H1 (cell line): ENCODE measurements at regions not wholly inside any gene's neighbourhood (a gene's known extent, or its start where the extent isn't known, plus 50 kb on each side); places are given as distances from the start of the nearest gene placed in this dataset.

ENCODE experiments used
- ASH2L ChIP-seq: fragments of 200-600, 300-600 bp; sonication (generic); IDR thresholded peaks from one replicate; pipeline ENCODE4 v1.7.1; 2017; ENCODE audit warnings: low read length
- EP300 ChIP-seq, 2 experiments: IDR thresholded peaks; 1 replicate in 1 of 2; 2 replicates in 1 of 2; pipeline ENCODE4 v1.6.1; 2011 to 2012; ENCODE audit warnings: low read depth in 2 of 2, low read length in 2 of 2, mild to moderate bottlenecking in 2 of 2, borderline replicate concordance in 1 of 2, inconsistent platforms in 1 of 2, moderate library complexity in 1 of 2
- NRF1 ChIP-seq: IDR thresholded peaks from 2 replicates; pipeline ENCODE4 v1.6.1; 2011; ENCODE audit warnings: mild to moderate bottlenecking, low read depth, low read length, improper control_type of control experiment
- RBBP5 ChIP-seq: IDR thresholded peaks from 2 replicates; pipeline ENCODE4 v1.7.1; 2012; ENCODE audit warnings: low read depth, mild to moderate bottlenecking, inconsistent platforms, low read length, moderate library complexity, borderline replicate concordance
- SP4 ChIP-seq: IDR thresholded peaks from 2 replicates; pipeline ENCODE4 v1.6.1; 2012; ENCODE audit warnings: low read length, inconsistent platforms
- SUZ12 ChIP-seq: fragments of 200-600 bp; sonication (generic); IDR thresholded peaks from 2 replicates; pipeline ENCODE4 v1.6.1; 2012; ENCODE audit warnings: mild to moderate bottlenecking, inconsistent platforms, low read length, moderate library complexity, mixed read lengths
- USF2 ChIP-seq: IDR thresholded peaks from 2 replicates; pipeline ENCODE4 v1.6.1; 2011; ENCODE audit warnings: low read length, improper control_type of control experiment

DNA sequence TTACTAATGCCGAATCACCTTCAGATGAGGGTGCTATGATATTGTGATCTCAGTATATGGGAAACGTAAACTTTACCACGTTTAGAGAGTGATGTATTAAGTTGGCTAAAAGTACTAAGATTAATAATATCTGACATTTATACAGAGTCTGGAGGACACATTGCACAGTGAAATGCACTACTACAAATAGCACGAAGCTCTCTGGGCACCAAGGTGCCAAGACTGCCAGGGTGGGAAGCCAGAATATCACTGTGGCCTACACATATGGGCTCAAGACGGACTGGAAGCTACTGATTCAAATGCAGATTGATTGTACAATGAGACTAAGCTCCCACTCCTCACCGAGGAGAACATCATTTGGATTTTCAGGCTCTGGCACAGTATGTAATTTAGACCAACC is 113.3 kb upstream of the LIPC start (continued):
- TF ChIP-seq USF2 (no peak), RBBP5 (no peak), SUZ12 (no peak), ASH2L (no peak), NRF1 (no peak), EP300 (IDR thresholded peaks at IDR 0.05; ENCODE audit: borderline replicate concordance in 1 of 2, low read depth in 2 of 2, low read length in 2 of 2) (no peak), SP4 (no peak)
